GM12892 (cell line): ENCODE measurements at regions not wholly inside any gene's neighbourhood (a gene's known extent, or its start where the extent isn't known, plus 50 kb on each side); places are given as distances from the start of the nearest gene placed in this dataset.

Source experiments
- DNase-seq: peaks from one replicate; pipeline ENCODE4 v3.0.0; 2011; ENCODE audit not compliant: insufficient read length
- FAIRE-seq: peaks from 2 replicates; lab custom pipeline; 2011; peaks lifted over from hg19 to GRCh38; lab: Jason Lieb, UNC
- POLR2A ChIP-seq: IDR thresholded peaks from 2 replicates; pipeline ENCODE4 v1.6.1; 2011; ENCODE audit warnings: low read depth, low read length, control low read depth
- POLR2AphosphoS5 ChIP-seq: IDR thresholded peaks from 2 replicates; pipeline ENCODE4 v1.6.1; 2011; ENCODE audit warnings: low read depth, low read length, control low read depth
- TAF1 ChIP-seq: IDR thresholded peaks from 2 replicates; pipeline ENCODE4 v1.6.1; 2011; ENCODE audit warnings: low read depth, mild to moderate bottlenecking, control low read depth, low read length, borderline replicate concordance

DNA sequence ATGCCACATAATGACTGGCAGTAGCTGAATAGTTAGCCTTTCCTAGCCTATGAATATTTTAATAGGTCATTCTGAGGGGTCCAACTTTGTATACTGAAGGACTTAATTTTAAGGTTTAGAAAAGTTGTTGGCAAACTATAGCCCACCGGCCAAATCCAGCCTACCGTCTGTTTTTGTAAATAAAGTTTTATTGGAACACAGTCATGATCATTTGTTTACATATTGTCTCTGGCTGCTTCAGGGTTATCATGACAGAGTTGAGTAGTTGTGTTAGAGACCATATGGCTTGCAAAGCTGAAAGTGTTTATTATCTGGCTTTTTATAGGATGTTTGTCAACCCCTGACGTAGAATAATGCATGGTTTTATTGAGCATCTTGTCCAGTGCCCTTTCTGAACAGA, 73.4 kb downstream of the NTMT2 start:
- no peak for DNase-seq
- FAIRE-seq: no peak
- no peak for TF ChIP-seq POLR2A
- TF ChIP-seq POLR2AphosphoS5: no peak
- TF ChIP-seq TAF1: no peak

DNA sequence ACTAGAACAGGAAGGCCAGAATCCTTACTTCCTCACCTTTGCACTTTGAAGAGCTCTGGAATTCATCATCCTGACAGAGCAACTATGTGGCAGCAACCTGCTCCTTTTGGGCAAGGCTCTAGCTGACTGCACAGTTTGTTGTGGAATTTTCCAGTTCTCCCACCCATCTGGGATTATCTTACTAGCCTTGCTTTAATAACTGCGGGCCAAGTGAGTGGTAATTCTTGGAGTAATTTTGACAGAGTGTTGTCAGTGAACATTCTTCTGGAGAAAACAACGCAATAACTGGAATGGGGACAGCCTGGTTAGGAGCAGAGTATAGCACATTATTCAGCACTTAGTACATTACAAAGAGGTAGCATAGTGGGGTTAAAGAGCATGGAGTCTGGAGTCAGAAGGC, 75.3 kb downstream of the NTMT2 start:
- TF ChIP-seq POLR2AphosphoS5 (no peak), POLR2A (no peak), TAF1 (no peak)
- FAIRE-seq: no peak
- no peak for DNase-seq

DNA sequence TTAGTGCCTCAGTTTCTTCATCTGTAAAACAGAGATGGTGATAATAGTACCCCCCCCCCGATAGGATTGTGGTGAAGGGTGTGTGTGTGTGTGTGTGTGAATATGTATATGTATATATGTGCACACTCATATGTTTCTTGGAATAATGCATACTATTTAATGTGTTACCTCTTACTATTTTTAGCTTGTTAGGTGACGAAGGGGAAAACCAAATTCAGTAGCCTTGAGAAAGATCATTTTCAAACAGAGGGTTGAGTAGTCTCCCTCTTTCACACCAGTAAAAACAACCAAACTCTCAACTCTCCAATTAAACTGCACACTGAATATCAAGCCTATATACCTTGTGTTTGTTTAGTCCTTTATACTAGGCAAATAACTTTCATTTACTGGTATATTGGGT, 75.7 kb downstream of the NTMT2 start:
- FAIRE-seq (no peak), DNase-seq (no peak)
- TF ChIP-seq TAF1 (no peak), POLR2AphosphoS5 (no peak), POLR2A (no peak)

DNA sequence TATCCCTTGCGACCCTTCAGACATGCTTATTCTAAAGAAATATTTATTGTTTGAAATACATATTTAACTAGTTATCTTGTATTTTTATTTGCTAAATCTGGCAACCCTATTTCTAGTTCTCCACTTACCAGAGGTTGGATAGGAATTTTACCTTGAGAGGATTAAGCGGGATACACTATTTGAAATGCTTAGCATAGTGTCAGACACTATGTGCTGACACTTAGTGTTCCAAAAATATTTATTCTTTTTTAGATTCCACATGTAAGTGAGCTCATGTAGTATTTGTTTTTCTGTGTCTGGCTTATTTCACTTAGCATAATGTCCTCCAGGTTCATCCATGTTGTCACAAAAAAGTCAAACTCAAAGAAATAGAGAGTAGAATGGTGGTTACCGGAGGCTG, 78.7 kb downstream of the NTMT2 start:
- no peak for FAIRE-seq
- TF ChIP-seq POLR2A: no peak
- TF ChIP-seq TAF1: no peak
- DNase-seq: no peak

DNA sequence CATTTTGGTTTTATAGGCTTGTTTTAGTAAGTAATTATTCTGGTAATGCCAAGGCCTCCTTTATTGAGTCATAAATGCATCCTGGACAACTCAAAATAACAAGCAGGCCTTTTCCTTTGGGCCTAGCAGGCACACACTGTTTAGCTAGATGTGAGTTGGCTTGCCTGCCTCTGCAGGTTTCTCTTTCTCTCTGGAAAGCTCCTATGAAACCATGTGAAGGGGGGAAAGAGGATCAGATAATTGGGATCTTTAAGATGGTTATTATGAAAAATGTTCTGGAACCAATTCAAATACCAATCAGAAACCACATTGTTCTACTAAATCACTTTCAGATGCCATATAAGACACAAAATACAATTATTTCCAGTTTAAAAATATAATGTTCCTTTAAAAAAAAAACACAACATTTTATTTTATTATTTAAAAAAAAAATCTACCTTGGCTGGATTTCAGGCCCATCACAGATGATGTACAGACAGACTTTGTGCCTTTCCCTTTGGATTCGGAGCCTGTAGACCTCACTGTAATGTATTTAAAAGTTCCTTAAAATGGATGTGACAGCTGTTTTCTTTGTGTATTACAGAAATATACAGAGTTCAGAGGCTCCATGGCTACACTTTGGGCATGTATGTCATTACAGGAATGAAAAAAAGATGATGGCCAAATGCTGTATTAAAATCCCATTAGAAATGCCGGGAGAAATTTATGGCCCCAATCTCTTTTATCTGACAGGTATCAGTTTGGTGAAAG, 80.2 kb downstream of the NTMT2 start:
- no peak for DNase-seq

DNA sequence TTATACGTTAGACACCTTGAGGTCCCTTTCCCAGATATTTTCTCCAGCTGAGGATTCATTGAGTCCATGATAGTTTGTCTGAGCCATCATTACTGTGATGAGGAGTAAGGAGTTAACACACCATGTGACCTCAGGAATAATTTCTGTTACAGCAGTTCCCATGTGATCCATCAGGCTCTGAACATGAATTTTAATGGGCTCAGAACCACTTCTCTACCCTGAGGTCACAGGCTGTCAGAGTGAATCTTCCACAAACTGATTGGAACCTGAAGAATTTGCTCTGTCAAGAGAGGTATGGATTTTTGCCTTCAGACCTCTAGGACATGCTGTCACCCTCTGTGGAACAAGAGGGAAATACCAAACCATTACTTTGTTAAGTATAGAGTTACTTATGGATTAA, 81.0 kb downstream of the NTMT2 start:
- FAIRE-seq (no peak), DNase-seq (no peak)
- TF ChIP-seq TAF1: no peak
- TF ChIP-seq POLR2A: no peak
- TF ChIP-seq POLR2AphosphoS5: no peak

More for the DNA sequence above, 80.2 kb downstream of the NTMT2 start:
- TF ChIP-seq POLR2AphosphoS5 (no peak), TAF1 (no peak), POLR2A (no peak)
- FAIRE-seq: no peak

DNA sequence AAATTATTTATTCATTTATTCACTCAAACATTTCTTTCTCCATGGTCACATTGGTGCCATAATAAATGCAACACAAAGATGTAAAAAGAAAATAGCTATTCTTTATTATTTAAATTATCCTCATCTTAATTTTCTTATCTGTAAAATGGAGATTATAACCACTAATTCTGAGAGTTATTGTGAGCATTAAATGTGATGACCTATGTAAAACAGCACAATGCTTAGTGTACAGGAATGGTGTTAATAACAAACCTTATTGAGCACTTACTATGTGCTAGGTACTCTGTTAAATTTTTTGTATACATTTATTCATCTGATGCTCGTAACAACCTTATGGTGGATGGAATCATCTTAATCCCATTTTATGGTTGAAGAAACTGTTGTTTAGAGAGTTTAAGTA, 84.6 kb downstream of the NTMT2 start:
- no peak for FAIRE-seq
- DNase-seq: no peak
- no peak for TF ChIP-seq POLR2A
- no peak for TF ChIP-seq POLR2AphosphoS5

DNA sequence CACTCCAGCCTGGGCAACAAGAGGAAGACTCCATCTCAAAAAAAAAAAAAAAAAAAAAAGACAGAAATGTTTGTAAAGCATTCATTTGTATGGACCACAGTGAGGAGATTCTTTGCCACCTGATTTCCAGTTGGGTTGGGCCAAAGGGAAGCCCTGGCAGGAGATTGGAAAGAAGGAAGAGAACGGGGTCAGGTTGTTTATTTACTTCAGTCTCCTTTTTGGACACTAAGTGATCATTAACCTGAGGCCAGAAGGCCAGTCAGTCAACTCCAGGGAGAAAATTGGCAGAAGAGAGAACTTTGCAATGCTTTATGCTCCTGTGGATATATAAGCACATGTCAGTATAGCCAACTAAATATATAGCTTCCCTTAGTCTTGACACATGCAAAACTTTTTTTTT, 85.9 kb downstream of the NTMT2 start:
- TF ChIP-seq TAF1: no peak
- no peak for DNase-seq
- no peak for FAIRE-seq

DNA sequence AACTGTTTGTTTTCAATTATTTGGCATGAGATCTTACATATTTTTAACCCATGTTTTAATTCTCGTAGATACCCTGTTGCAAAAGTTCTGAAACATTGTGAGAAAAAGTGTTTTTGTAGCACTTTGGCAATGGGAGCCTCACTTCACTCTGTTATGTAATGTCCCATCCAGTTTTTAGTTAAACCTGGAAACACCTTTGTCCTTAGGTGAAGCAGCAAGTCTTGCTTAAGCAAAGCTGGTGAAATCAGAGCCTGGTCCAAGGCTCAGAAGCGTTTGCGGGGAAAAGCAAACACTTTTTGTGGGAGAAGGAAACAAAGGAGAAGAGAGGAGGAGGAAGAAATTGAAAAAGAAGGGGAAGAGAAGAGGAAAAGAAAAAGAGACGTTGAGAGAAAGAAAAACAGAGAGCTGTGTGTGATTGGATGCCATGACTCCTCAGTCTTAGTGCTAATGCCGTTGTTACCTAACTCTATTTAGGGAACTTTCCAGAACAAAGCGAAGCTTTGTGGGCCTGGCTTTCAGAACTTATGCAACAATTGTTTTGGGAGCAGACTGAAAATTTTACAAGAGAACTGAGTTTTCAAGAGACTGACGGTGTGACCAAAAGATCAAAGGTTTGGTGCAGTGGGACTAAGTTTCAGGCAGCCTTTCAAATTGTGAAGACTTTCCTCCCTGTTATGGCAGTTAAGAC, 93.1 kb downstream of the NTMT2 start:
- DNase-seq (no peak), FAIRE-seq (no peak)
- TF ChIP-seq POLR2A (no peak), TAF1 (no peak), POLR2AphosphoS5 (no peak)

DNA sequence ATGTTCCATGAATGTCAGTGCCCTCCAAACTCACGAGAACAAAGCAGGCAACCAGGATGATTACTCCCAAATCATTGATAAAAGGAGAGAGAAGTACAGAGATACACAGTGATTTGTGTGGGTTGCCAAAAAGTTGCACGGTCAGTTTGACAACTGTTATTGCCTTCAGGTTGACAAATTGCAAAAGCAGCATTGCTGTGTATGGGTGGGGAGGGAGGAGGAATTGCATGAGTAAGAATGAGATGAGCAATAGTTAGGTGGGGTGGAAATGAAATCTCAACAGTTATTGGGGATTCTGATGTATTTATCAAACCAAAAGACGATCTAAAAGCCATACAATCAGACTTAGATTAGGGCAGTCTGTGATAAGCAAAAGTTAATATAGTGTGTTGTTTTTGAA, 93.7 kb downstream of the NTMT2 start:
- no peak for DNase-seq
- FAIRE-seq: no peak
- TF ChIP-seq TAF1: no peak
- no peak for TF ChIP-seq POLR2A
- TF ChIP-seq POLR2AphosphoS5: no peak

DNA sequence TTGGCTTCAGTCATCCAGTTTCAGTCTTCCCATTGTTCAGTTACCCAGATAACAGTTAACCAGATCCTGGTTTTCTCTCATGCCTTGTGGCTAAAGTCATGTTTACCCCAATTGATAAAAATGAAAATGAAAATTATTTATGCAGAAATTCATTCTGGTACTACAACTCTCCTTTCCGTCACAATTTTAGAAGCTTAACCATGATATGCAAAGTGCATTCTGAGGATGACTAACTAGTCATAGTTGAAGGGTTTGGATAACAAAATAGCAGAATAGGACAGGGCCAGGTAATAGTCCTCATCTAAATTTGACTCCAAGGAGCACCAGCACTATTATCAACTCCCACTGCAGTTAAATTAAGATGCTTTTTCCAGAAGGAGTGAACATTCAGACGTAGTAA, 94.7 kb downstream of the NTMT2 start:
- peak; percentile 9 for FAIRE-seq
- no peak for DNase-seq
- TF ChIP-seq POLR2A (no peak), POLR2AphosphoS5 (no peak), TAF1 (no peak)

DNA sequence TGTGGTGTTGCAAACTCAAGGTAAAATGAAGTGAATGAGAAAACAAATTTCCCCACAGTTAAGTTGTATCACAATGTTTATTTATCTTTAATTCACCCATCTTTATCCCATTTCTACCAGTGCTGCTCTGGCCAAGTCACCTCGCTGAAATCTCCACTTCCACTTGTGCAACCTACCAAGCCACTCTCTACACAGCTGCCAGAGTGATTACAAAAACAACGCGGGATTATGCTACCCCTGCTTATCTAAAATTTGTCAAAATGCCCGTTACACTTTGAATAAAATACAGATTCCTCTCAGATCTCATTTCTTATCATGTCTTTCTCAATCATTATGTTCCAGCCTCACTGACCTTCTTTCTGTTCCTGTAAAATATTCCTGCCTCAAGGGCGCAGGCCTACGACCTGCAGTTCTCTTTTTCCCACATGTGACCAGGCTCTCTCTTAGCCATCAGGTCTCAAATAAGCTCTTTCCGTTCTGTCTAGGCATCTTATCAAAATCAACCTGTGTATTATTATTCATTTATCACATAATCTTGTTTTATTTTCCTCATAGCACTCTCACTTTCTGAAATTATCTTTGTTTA, 95.6 kb downstream of the NTMT2 start:
- DNase-seq (no peak), FAIRE-seq (no peak)
- TF ChIP-seq TAF1: no peak
- no peak for TF ChIP-seq POLR2A
- TF ChIP-seq POLR2AphosphoS5: no peak
